ENCODE measurements at regions not wholly inside any gene's neighbourhood (a gene's known extent, or its start where the extent isn't known, plus 50 kb on each side); places are given as distances from the start of the nearest gene placed in this dataset.

DNA sequence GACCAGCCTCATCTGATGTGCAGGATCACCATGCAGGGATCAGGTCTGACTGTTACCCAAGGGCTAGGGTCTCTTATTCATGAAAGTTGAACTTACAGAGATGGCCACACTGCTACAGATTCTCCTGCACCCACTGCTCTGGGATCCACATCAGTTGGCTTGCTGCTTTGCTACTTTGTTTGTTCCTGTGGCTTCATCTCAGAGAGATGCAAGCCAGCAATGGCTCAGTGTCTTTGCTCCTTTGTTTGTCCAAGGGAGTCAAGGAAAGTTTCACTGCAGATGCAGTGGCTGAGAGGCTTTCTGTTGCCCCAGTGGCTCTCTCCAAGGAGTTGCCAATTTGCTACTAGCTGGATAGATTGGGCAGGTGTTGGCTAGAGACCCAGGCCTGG lies 70.3 kb upstream of the UGT2B7 start:
- Histone ChIP-seq H4K20me1 (ENCODE audit: insufficient read depth, low read length) (no peaks in the 10 kb centered on the region), H3K27me3 (ENCODE audit: insufficient read depth, low read length) (no peaks in the 10 kb centered on the region), H3K9me3 (ENCODE audit: low read length) (no peaks in the 10 kb centered on the region), H3K79me2 (ENCODE audit: insufficient read depth, low read length) (no peaks in the 10 kb centered on the region), H3K27ac (ENCODE audit: low read depth, low read length, poor library complexity, severe bottlenecking) (no peak overlapping the region), H3K4me1 (ENCODE audit: insufficient read depth, low read length, severe bottlenecking) (no peaks in the 10 kb centered on the region), H3K4me2 (ENCODE audit: low read length) (no peak overlapping the region), H2AFZ (ENCODE audit: low read length) (no peak overlapping the region), H3F3A (ENCODE audit: insufficient read depth, low read length) (no peaks in the 10 kb centered on the region), H3K9ac (ENCODE audit: low read length) (no peak overlapping the region), H3K9me2 (ENCODE audit: low read depth, low read length) (no peaks in the 10 kb centered on the region), H3K36me3 (ENCODE audit: insufficient read depth, low read length) (no peaks in the 10 kb centered on the region), H3K4me3 (ENCODE audit: low read depth, low read length, poor library complexity, severe bottlenecking) (no peak overlapping the region)
- TF ChIP-seq EZH2 (IDR thresholded peaks at IDR 0.05; ENCODE audit: borderline replicate concordance, low read length), result no peak
- TF ChIP-seq, protein P1, sequence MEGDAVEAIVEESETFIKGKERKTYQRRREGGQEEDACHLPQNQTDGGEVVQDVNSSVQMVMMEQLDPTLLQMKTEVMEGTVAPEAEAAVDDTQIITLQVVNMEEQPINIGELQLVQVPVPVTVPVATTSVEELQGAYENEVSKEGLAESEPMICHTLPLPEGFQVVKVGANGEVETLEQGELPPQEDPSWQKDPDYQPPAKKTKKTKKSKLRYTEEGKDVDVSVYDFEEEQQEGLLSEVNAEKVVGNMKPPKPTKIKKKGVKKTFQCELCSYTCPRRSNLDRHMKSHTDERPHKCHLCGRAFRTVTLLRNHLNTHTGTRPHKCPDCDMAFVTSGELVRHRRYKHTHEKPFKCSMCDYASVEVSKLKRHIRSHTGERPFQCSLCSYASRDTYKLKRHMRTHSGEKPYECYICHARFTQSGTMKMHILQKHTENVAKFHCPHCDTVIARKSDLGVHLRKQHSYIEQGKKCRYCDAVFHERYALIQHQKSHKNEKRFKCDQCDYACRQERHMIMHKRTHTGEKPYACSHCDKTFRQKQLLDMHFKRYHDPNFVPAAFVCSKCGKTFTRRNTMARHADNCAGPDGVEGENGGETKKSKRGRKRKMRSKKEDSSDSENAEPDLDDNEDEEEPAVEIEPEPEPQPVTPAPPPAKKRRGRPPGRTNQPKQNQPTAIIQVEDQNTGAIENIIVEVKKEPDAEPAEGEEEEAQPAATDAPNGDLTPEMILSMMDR (IDR thresholded peaks at IDR 0.05; ENCODE audit: low read length), result no peak

DNA sequence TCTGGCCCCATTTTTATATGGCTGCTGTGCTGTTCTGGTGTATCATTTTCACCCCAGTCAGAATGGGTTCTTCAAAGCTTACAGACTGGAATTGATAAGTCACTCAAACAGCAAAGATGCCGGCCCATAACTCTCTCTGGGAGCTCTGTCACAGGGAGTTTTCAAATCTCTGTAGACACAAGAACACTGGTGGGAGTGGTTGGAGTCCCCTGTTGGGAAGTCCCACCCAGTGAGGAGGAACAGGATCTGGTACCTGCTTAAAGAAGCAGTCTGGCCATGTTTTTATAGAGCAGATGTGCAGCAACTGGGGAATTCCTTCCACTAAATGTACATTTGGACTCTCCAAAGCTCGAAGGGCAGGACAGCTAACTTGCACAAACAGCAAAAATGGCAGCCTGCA lies 69.3 kb upstream of the UGT2B7 start:
- H3F3A ChIP-seq (ENCODE audit: insufficient read depth, low read length), result no peaks in the 10 kb centered on the region
- no peaks in the 10 kb centered on the region for H3K27me3 ChIP-seq (ENCODE audit: insufficient read depth, low read length)
- H3K4me1 ChIP-seq (ENCODE audit: insufficient read depth, low read length, severe bottlenecking), result no peaks in the 10 kb centered on the region
- no peak overlapping the region for H3K9ac ChIP-seq (ENCODE audit: low read length)
- no peak overlapping the region for H3K4me2 ChIP-seq (ENCODE audit: low read length)
- H3K9me3 ChIP-seq (ENCODE audit: low read length), result no peaks in the 10 kb centered on the region
- H3K4me3 ChIP-seq (ENCODE audit: low read depth, low read length, poor library complexity, severe bottlenecking), result no peak overlapping the region
- H2AFZ ChIP-seq (ENCODE audit: low read length), result no peak overlapping the region
- H3K9me2 ChIP-seq (ENCODE audit: low read depth, low read length), result no peaks in the 10 kb centered on the region
- no peaks in the 10 kb centered on the region for H3K36me3 ChIP-seq (ENCODE audit: insufficient read depth, low read length)
- TF ChIP-seq EZH2 (IDR thresholded peaks at IDR 0.05; ENCODE audit: borderline replicate concordance, low read length), result no peak
- TF ChIP-seq, protein P1 (IDR thresholded peaks at IDR 0.05; ENCODE audit: low read length), result no peak
- H3K27ac ChIP-seq (ENCODE audit: low read depth, low read length, poor library complexity, severe bottlenecking), result no peak overlapping the region
- no peaks in the 10 kb centered on the region for H4K20me1 ChIP-seq (ENCODE audit: insufficient read depth, low read length)
- H3K79me2 ChIP-seq (ENCODE audit: insufficient read depth, low read length), result no peaks in the 10 kb centered on the region

DNA sequence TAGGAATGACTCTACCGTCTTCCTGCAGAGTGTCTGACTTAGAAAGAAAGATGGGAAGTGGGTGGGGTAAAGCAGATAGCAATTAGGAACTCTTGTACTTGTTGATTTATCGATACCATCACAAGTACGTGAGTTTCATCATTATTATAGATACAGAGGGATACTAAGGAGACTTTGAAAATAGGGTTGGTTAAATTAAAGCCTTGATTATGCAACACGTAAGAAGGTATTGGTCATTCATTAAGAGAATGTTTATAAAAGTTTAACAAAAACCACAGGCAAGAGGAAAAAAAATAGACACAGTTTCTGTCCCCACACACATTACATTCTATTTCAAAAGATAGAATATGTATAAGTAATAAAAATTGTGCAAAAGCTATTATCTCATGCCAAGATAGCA lies 65.9 kb upstream of the UGT2B7 start:
- Histone ChIP-seq H3F3A (ENCODE audit: insufficient read depth, low read length) (no peaks in the 10 kb centered on the region), H3K79me2 (ENCODE audit: insufficient read depth, low read length) (no peaks in the 10 kb centered on the region), H3K9me2 (ENCODE audit: low read depth, low read length) (no peaks in the 10 kb centered on the region), H3K4me3 (ENCODE audit: low read depth, low read length, poor library complexity, severe bottlenecking) (no peak overlapping the region), H3K36me3 (ENCODE audit: insufficient read depth, low read length) (no peaks in the 10 kb centered on the region), H2AFZ (ENCODE audit: low read length) (no peak overlapping the region), H3K27ac (ENCODE audit: low read depth, low read length, poor library complexity, severe bottlenecking) (no peak overlapping the region), H4K20me1 (ENCODE audit: insufficient read depth, low read length) (no peaks in the 10 kb centered on the region), H3K4me1 (ENCODE audit: insufficient read depth, low read length, severe bottlenecking) (no peaks in the 10 kb centered on the region), H3K27me3 (ENCODE audit: insufficient read depth, low read length) (no peaks in the 10 kb centered on the region), H3K9ac (ENCODE audit: low read length) (no peak overlapping the region), H3K4me2 (ENCODE audit: low read length) (no peak overlapping the region), H3K9me3 (ENCODE audit: low read length) (no peaks in the 10 kb centered on the region)
- no peak for TF ChIP-seq EZH2 (IDR thresholded peaks at IDR 0.05; ENCODE audit: borderline replicate concordance, low read length)
- TF ChIP-seq, protein P1 (IDR thresholded peaks at IDR 0.05; ENCODE audit: low read length), result no peak
